H1 (cell line): ENCODE measurements at regions not wholly inside any gene's neighbourhood (a gene's known extent, or its start where the extent isn't known, plus 50 kb on each side); places are given as distances from the start of the nearest gene placed in this dataset.

ENCODE experiments used
- CTCF ChIA-PET: fragments of 300-600 bp; sonication (Branson Sonifier 250); formaldehyde crosslinking; loops from one replicate; lab custom pipeline; 2021; ENCODE audit not compliant: partially characterized antibody; lab: Charles Lee
- POLR2A ChIA-PET: fragments of 300-600 bp; sonication (Branson Sonifier 250); formaldehyde crosslinking; loops from one replicate; lab custom pipeline; 2021; ENCODE audit warnings: inconsistent platforms; ENCODE audit not compliant: partially characterized antibody; lab: Charles Lee
- DNase-seq, 2 experiments: peaks; one replicate each; pipeline versions ENCODE4 v3.0.0 to v3.0.0-alpha.2; 2010 to 2022; ENCODE audit warnings: low spot score in 2 of 2, low read depth in 1 of 2, mixed read lengths in 1 of 2
- FAIRE-seq: peaks from 2 replicates; lab custom pipeline; 2011; peaks lifted over from hg19 to GRCh38; lab: Jason Lieb, UNC
- H2AFZ ChIP-seq: 2 replicates; pipeline ENCODE4 v1.8.1; 2012; ENCODE audit warnings: low read length, inconsistent platforms
- H2AK5ac ChIP-seq: 2 replicates; pipeline ENCODE4 v1.6.1; 2013; ENCODE audit warnings: low read depth, low read length
- H2BK120ac ChIP-seq: replicated peaks from 2 replicates; pipeline ENCODE3; 2013; ENCODE audit warnings: low read depth, low read length, inconsistent platforms
- H2BK12ac ChIP-seq: 2 replicates; pipeline ENCODE4 v1.6.1; 2013; ENCODE audit warnings: low read depth, low read length
- H2BK15ac ChIP-seq: 2 replicates; pipeline ENCODE4 v1.6.1; 2013; ENCODE audit warnings: low read length
- H2BK20ac ChIP-seq: 2 replicates; pipeline ENCODE4 v1.6.1; 2013; ENCODE audit warnings: low read length
- H2BK5ac ChIP-seq: 2 replicates; pipeline ENCODE4 v1.6.1; 2013; ENCODE audit warnings: low read depth, low read length
- H3K14ac ChIP-seq: 2 replicates; pipeline ENCODE4 v1.6.1; 2013; ENCODE audit warnings: inconsistent platforms; ENCODE audit not compliant: insufficient read length
- H3K18ac ChIP-seq: 2 replicates; pipeline ENCODE4 v1.6.1; 2013; ENCODE audit warnings: low read length; ENCODE audit errors: extremely low read depth
- H3K23ac ChIP-seq: 2 replicates; pipeline ENCODE4 v1.6.1; 2013; ENCODE audit warnings: inconsistent platforms; ENCODE audit not compliant: insufficient read length
- H3K23me2 ChIP-seq: 2 replicates; pipeline ENCODE4 v1.6.1; 2013; ENCODE audit warnings: low read depth, low read length
- H3K27ac ChIP-seq: 2 replicates; pipeline ENCODE4 v1.6.1; 2011; ENCODE audit warnings: low read depth, low read length, inconsistent platforms
- H3K27me3 ChIP-seq, 4 experiments: replicated peaks in 1 of 4; 1 replicate in 1 of 4; 2 replicates in 3 of 4; pipeline versions ENCODE4 v1.6.1 to v1.8.1; 2011 to 2013; ENCODE audit warnings: low read length in 3 of 4, mild to moderate bottlenecking in 3 of 4, inconsistent platforms in 2 of 4, mixed read lengths in 2 of 4, moderate library complexity in 1 of 4; ENCODE audit not compliant: control insufficient read depth in 3 of 4, insufficient read depth in 3 of 4; ENCODE audit errors: extremely low read depth in 1 of 4
- H3K36me3 ChIP-seq, 4 experiments: 2 replicates each; pipeline versions ENCODE4 v1.6.1 to v1.8.1; 2011 to 2013; ENCODE audit warnings: mild to moderate bottlenecking in 4 of 4, low read length in 3 of 4, moderate library complexity in 2 of 4, control low read depth in 1 of 4, inconsistent platforms in 1 of 4; ENCODE audit not compliant: insufficient read depth in 4 of 4, control insufficient read depth in 2 of 4
- H3K4ac ChIP-seq: replicated peaks from 2 replicates; pipeline ENCODE3; 2013; ENCODE audit warnings: low read length, low read depth, mixed read lengths, inconsistent platforms; ENCODE audit not compliant: insufficient read length
- H3K4me1 ChIP-seq, 4 experiments: replicated peaks in 1 of 4; 1 replicate in 1 of 4; 2 replicates in 3 of 4; pipeline versions ENCODE4 v1.6.1 to v1.8.1; 2011 to 2013; ENCODE audit warnings: low read length in 3 of 4, inconsistent platforms in 2 of 4, mixed read lengths in 1 of 4; ENCODE audit not compliant: insufficient read depth in 4 of 4, control insufficient read depth in 3 of 4
- H3K4me2 ChIP-seq, 2 experiments: 2 replicates each; pipeline versions ENCODE4 v1.6.1 to v1.8.1; 2011 to 2013; ENCODE audit warnings: low read depth in 2 of 2, low read length in 2 of 2, control low read depth in 1 of 2, inconsistent platforms in 1 of 2, mild to moderate bottlenecking in 1 of 2; ENCODE audit not compliant: insufficient read depth in 1 of 2
- H3K4me3 ChIP-seq, 4 experiments: fragments of 200-600, 300-600 bp in 1 of 4; sonication (generic), shearing (Covaris generic), sonication (Bioruptor Twin) in 1 of 4; 2 replicates each; pipeline versions ENCODE4 v1.5.1 to v1.8.1; 2011 to 2016; ENCODE audit warnings: low read length in 4 of 4, low read depth in 3 of 4, control low read depth in 2 of 4, inconsistent platforms in 2 of 4, mild to moderate bottlenecking in 2 of 4, mixed read lengths in 1 of 4, moderate library complexity in 1 of 4; ENCODE audit not compliant: insufficient read depth in 2 of 4; ENCODE audit errors: extremely low read depth in 1 of 4
- H3K56ac ChIP-seq: replicated peaks from 2 replicates; pipeline ENCODE3; 2013; ENCODE audit warnings: low read depth, mild to moderate bottlenecking, mixed read lengths, low read length, inconsistent platforms; ENCODE audit not compliant: insufficient read length
- H3K79me1 ChIP-seq: 2 replicates; pipeline ENCODE4 v1.6.1; 2013; ENCODE audit warnings: low read depth, low read length, control low read depth
- H3K79me2 ChIP-seq, 2 experiments: 2 replicates each; pipeline versions ENCODE4 v1.6.1 to v1.8.1; 2012 to 2013; ENCODE audit warnings: low read length in 2 of 2, mild to moderate bottlenecking in 2 of 2, inconsistent platforms in 1 of 2; ENCODE audit not compliant: insufficient read depth in 2 of 2, control insufficient read depth in 1 of 2
- H3K9ac ChIP-seq, 4 experiments: replicated peaks in 1 of 4; 1 replicate in 1 of 4; 2 replicates in 3 of 4; pipeline versions ENCODE4 v1.6.1 to v1.8.1; 2011 to 2013; ENCODE audit warnings: low read depth in 3 of 4, low read length in 3 of 4, control low read depth in 2 of 4, mild to moderate bottlenecking in 2 of 4, moderate library complexity in 2 of 4, inconsistent platforms in 1 of 4; ENCODE audit errors: extremely low read depth in 1 of 4
- H3K9me3 ChIP-seq, 2 experiments: 2 replicates each; pipeline versions ENCODE4 v1.6.1 to v1.8.1; 2012 to 2013; ENCODE audit warnings: mild to moderate bottlenecking in 2 of 2, moderate library complexity in 2 of 2, control low read depth in 1 of 2, inconsistent platforms in 1 of 2, low read depth in 1 of 2, low read length in 1 of 2, mixed read lengths in 1 of 2; ENCODE audit not compliant: insufficient read depth in 2 of 2
- H4K20me1 ChIP-seq, 2 experiments: replicated peaks in 1 of 2; 2 replicates each; pipeline versions ENCODE3 to v1.8.1; 2011 to 2013; ENCODE audit warnings: inconsistent platforms in 2 of 2, low read length in 2 of 2, mild to moderate bottlenecking in 1 of 2; ENCODE audit not compliant: insufficient read depth in 2 of 2, control insufficient read depth in 1 of 2
- H4K5ac ChIP-seq: 2 replicates; pipeline ENCODE4 v1.6.1; 2013; ENCODE audit warnings: low read length, low read depth, mixed read lengths, inconsistent platforms; ENCODE audit not compliant: insufficient read length
- H4K8ac ChIP-seq: 2 replicates; pipeline ENCODE4 v1.8.0; 2013; ENCODE audit warnings: mild to moderate bottlenecking, moderate library complexity, low read length, inconsistent platforms; ENCODE audit not compliant: insufficient read depth; ENCODE audit errors: extremely low read depth
- H4K91ac ChIP-seq: replicated peaks from 2 replicates; pipeline ENCODE3; 2013; ENCODE audit warnings: low read length, mixed read lengths, inconsistent platforms; ENCODE audit not compliant: insufficient read length
- CBX8 ChIP-seq: fragments of 300-800, 300-1000 bp; sonication (generic); IDR thresholded peaks from 2 replicates; pipeline ENCODE4 v1.7.1; 2016; ENCODE audit warnings: low read depth, low read length, borderline replicate concordance
- CEBPB ChIP-seq: IDR thresholded peaks from 2 replicates; pipeline ENCODE4 v1.6.1; 2012; ENCODE audit warnings: low read depth, low read length
- CTBP2 ChIP-seq: IDR thresholded peaks from 2 replicates; pipeline ENCODE4 v1.7.0; 2011; ENCODE audit warnings: borderline replicate concordance, mild to moderate bottlenecking, moderate library complexity, mixed read lengths, low read length; ENCODE audit not compliant: insufficient read depth, insufficient read length
- FOSL1 ChIP-seq: IDR thresholded peaks from 2 replicates; pipeline ENCODE4 v1.6.1; 2011; ENCODE audit warnings: mild to moderate bottlenecking, low read depth, low read length, moderate library complexity; ENCODE audit not compliant: insufficient read depth
- GABPA ChIP-seq: IDR thresholded peaks from 2 replicates; pipeline ENCODE4 v1.6.1; 2011; ENCODE audit warnings: mild to moderate bottlenecking, low read length, moderate library complexity, borderline replicate concordance; ENCODE audit not compliant: insufficient read depth
- KDM1A ChIP-seq: fragments of 200-600, 300-600 bp; sonication (generic); IDR thresholded peaks from 2 replicates; pipeline ENCODE4 v1.7.1; 2016; ENCODE audit warnings: mild to moderate bottlenecking, low read length, borderline replicate concordance
- KDM4A ChIP-seq: IDR thresholded peaks from one replicate; pipeline ENCODE4 v1.7.1; 2012; ENCODE audit warnings: low read depth, mild to moderate bottlenecking, moderate library complexity, low read length, inconsistent platforms; ENCODE audit not compliant: severe bottlenecking
- MAFK ChIP-seq: IDR thresholded peaks from 2 replicates; pipeline ENCODE4 v1.6.1; 2012; ENCODE audit warnings: low read depth, mild to moderate bottlenecking, improper control_type of control experiment, low read length
- NANOG ChIP-seq: IDR thresholded peaks from 2 replicates; pipeline ENCODE4 v1.6.1; 2011; ENCODE audit warnings: low read length, low read depth, mild to moderate bottlenecking, inconsistent platforms; ENCODE audit not compliant: insufficient read depth, poor library complexity, severe bottlenecking
- POLR2A ChIP-seq, 2 experiments: IDR thresholded peaks; 1 replicate in 1 of 2; 2 replicates in 1 of 2; pipeline ENCODE4 v1.6.1; 2011; ENCODE audit warnings: low read depth in 2 of 2, low read length in 2 of 2, mild to moderate bottlenecking in 2 of 2; ENCODE audit errors: control extremely low read depth in 1 of 2
- POLR2AphosphoS5 ChIP-seq: IDR thresholded peaks from 2 replicates; pipeline ENCODE4 v1.6.1; 2011; ENCODE audit warnings: low read depth, low read length
- WGBS, 2 experiments: shearing (Covaris generic) in 1 of 2; methylation state at CpG; one replicate each; pipeline versions ENCODE4 v1.1.6 to v1.1.7; 2013 to 2015; ENCODE audit warnings: low lambda C conversion rate in 2 of 2, mixed read lengths in 2 of 2, inconsistent platforms in 1 of 2, low coverage in 1 of 2, missing lambda C conversion rate in 1 of 2; ENCODE audit not compliant: insufficient replicate concordance in 2 of 2, insufficient coverage in 1 of 2, insufficient read length in 1 of 2; ENCODE audit errors: extremely low coverage in 1 of 2, missing lambda C conversion rate in 1 of 2; 5-methylcytosine and 5-hydroxymethylcytosine counted together
- TF ChIP-seq, protein P1 (sequence below): IDR thresholded peaks from 2 replicates; pipeline ENCODE4 v1.6.1; 2012; ENCODE audit warnings: low read length, inconsistent platforms

DNA sequence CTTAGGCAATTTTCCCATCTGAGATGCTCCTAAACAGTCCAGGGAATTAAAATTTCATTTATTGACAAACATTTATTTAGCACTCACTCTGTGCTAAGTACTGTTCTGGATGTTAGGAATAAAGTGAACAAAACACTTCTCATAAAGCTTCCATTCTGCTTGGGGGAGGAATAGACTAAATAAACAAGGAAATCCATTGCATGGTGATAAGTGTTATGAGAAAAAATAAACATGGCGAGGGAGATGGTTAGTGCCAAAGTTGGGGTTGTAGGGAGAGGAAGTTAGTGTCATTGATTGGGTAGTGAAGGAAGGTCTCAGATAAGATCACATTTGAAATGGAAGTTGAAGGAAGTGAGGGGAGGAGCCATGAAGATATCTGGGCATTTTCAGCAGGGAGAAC lies 72.2 kb upstream of the CES5A start:
- Histone ChIP-seq H4K91ac (no peak overlapping the region), H2BK15ac (no peak overlapping the region), H3K4me3 (no peak overlapping the region), H2AK5ac (no peak overlapping the region), H3K23me2 (no peaks in the 10 kb centered on the region), H3K4ac (no peak overlapping the region), H3K27ac (no peak overlapping the region), H4K5ac (no peak overlapping the region), H3K4me1 (0 out of 7 replicates have a peak, but pooled peaks cover 0 to 2% (median 0%) of the 10 kb centered on the region in 4 experiments), H2BK20ac (no peak overlapping the region), H3K9ac (no peak overlapping the region), H3K18ac (no peak overlapping the region), H2AFZ (no peak overlapping the region), H3K9me3 (no peaks in the 10 kb centered on the region), H2BK12ac (no peak overlapping the region), H2BK120ac (no peak overlapping the region), H3K56ac (no peak overlapping the region), H2BK5ac (no peak overlapping the region), H3K27me3 (no peaks in the 10 kb centered on the region), H4K20me1 (no peaks in the 10 kb centered on the region), H3K36me3 (no peaks in the 10 kb centered on the region), H4K8ac (no peak overlapping the region), H3K79me1 (no peaks in the 10 kb centered on the region), H3K23ac (no peak overlapping the region), H3K79me2 (no peaks in the 10 kb centered on the region), H3K14ac (no peak overlapping the region), H3K4me2 (no peak overlapping the region)
- no peak for TF ChIP-seq CTBP2
- TF ChIP-seq MAFK = no peak
- no peak for TF ChIP-seq FOSL1
- no peak for TF ChIP-seq NANOG
- no peak for TF ChIP-seq POLR2AphosphoS5
- TF ChIP-seq, protein P1, sequence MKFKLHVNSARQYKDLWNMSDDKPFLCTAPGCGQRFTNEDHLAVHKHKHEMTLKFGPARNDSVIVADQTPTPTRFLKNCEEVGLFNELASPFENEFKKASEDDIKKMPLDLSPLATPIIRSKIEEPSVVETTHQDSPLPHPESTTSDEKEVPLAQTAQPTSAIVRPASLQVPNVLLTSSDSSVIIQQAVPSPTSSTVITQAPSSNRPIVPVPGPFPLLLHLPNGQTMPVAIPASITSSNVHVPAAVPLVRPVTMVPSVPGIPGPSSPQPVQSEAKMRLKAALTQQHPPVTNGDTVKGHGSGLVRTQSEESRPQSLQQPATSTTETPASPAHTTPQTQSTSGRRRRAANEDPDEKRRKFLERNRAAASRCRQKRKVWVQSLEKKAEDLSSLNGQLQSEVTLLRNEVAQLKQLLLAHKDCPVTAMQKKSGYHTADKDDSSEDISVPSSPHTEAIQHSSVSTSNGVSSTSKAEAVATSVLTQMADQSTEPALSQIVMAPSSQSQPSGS = no peak
- no peak for TF ChIP-seq POLR2A (IDR thresholded peaks at IDR 0.05; ENCODE audit: control extremely low read depth in 1 of 2, low read depth in 2 of 2, low read length in 2 of 2)
- no peak for TF ChIP-seq CEBPB
- no peak for TF ChIP-seq KDM4A
- TF ChIP-seq KDM1A = no peak
- no peak for TF ChIP-seq CBX8
- TF ChIP-seq GABPA = no peak
- ChIA-PET CTCF (interaction anchor here (0.6 to 5.3 kb wide), 4 partner anchors 8 to 371 kb away, joined by 3 to 47 read pairs (median 16); no protein-coding TSS in a partner anchor), POLR2A (no interaction called here)
- 96% methylated on average over 1 of the region's 1 CpG; no CpG with 5 or more reads in 1 of the 2 experiments for WGBS, 2 experiments
- DNase-seq (no peak), FAIRE-seq (no peak)
